Nephron (organoid): ENCODE measurements at regions not wholly inside any gene's neighbourhood (a gene's known extent, or its start where the extent isn't known, plus 50 kb on each side); places are given as distances from the start of the nearest gene placed in this dataset.

ENCODE experiments used
- H3K27ac Mint-ChIP-seq, 3 experiments: 2 replicates each; pipeline ENCODE4 v1.8.0; 2020; ENCODE audit warnings: mixed read lengths in 3 of 3, mild to moderate bottlenecking in 2 of 3, moderate library complexity in 1 of 3
- H3K27me3 Mint-ChIP-seq: 2 replicates; pipeline ENCODE4 v1.8.0; 2021; ENCODE audit warnings: low read depth, mild to moderate bottlenecking, moderate library complexity, mixed read lengths
- H3K36me3 Mint-ChIP-seq: 2 replicates; pipeline ENCODE4 v1.8.0; 2020; ENCODE audit warnings: low read depth, mixed read lengths
- H3K4me1 Mint-ChIP-seq: 2 replicates; pipeline ENCODE4 v1.8.0; 2020; ENCODE audit warnings: mixed read lengths
- H3K4me3 Mint-ChIP-seq, 3 experiments: 2 replicates each; pipeline ENCODE4 v1.8.0; 2020; ENCODE audit warnings: mild to moderate bottlenecking in 3 of 3, mixed read lengths in 3 of 3, moderate library complexity in 2 of 3
- H3K9me3 Mint-ChIP-seq: 2 replicates; pipeline ENCODE4 v1.8.0; 2020; ENCODE audit warnings: mixed read lengths
- TF ChIP-seq, protein P1 (sequence below), 3 experiments: fragments of 200-600 bp; sonication (generic); IDR thresholded peaks; one replicate each; pipeline ENCODE4 v1.5.0; 2021; ENCODE audit warnings: antibody characterized with exemption in 3 of 3; ENCODE audit not compliant: unreplicated experiment in 3 of 3

- Mint-ChIP-seq H3K9me3 (no peaks in the 10 kb centered on the region), H3K4me1 (peaks cover 5% of the 10 kb centered on the region), H3K36me3 (no peaks in the 10 kb centered on the region), H3K27me3 (no peaks in the 10 kb centered on the region), H3K27ac (no peak overlapping the region), H3K4me3 (no peak overlapping the region)
- TF ChIP-seq, protein P1, sequence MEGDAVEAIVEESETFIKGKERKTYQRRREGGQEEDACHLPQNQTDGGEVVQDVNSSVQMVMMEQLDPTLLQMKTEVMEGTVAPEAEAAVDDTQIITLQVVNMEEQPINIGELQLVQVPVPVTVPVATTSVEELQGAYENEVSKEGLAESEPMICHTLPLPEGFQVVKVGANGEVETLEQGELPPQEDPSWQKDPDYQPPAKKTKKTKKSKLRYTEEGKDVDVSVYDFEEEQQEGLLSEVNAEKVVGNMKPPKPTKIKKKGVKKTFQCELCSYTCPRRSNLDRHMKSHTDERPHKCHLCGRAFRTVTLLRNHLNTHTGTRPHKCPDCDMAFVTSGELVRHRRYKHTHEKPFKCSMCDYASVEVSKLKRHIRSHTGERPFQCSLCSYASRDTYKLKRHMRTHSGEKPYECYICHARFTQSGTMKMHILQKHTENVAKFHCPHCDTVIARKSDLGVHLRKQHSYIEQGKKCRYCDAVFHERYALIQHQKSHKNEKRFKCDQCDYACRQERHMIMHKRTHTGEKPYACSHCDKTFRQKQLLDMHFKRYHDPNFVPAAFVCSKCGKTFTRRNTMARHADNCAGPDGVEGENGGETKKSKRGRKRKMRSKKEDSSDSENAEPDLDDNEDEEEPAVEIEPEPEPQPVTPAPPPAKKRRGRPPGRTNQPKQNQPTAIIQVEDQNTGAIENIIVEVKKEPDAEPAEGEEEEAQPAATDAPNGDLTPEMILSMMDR (IDR thresholded peaks at IDR 0.05; ENCODE audit: unreplicated experiment in 3 of 3), result no peak
Measured at GRCh38 chr9:120001536-120001935, 578.4 kb downstream of the CDK5RAP2 start.

DNA sequence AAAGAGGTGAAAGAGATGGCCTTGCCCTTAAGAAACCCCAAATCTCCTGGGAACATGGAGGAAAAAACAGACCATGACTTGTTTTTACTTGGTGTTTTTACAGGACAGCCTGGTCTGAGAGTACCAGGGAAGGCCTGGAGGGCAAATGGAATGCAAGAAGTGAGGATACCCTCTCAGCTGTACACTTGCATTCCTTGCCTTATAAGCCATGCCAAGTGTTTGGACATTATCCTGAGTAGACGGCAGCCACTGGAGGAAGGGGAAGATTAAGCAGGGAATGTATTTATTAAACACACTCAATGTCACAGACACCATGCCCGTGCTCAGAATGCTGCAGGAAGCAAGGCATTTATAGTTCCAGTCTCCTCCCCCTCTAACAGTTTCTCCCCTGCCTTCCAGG is 581.4 kb downstream of the CDK5RAP2 start:
- TF ChIP-seq, protein P1 (IDR thresholded peaks at IDR 0.05; ENCODE audit: unreplicated experiment in 3 of 3), result no peak
- Mint-ChIP-seq H3K27me3 (no peaks in the 10 kb centered on the region), H3K4me3 (no peak overlapping the region), H3K4me1 (peaks cover 5% of the 10 kb centered on the region), H3K9me3 (no peaks in the 10 kb centered on the region), H3K36me3 (no peaks in the 10 kb centered on the region), H3K27ac (no peak overlapping the region)

GRCh38 chr9:119991797-119992196 is 588.2 kb downstream of the CDK5RAP2 start:
- peaks cover 7% of the 10 kb centered on the region for H3K27me3 Mint-ChIP-seq
- H3K9me3 Mint-ChIP-seq, result no peaks in the 10 kb centered on the region
- TF ChIP-seq, protein P1 (IDR thresholded peaks at IDR 0.05; ENCODE audit: unreplicated experiment in 3 of 3), result no peak
- H3K4me3 Mint-ChIP-seq, result no peak overlapping the region
- H3K4me1 Mint-ChIP-seq, result no peaks in the 10 kb centered on the region
- H3K36me3 Mint-ChIP-seq, result no peaks in the 10 kb centered on the region
- H3K27ac Mint-ChIP-seq, result no peak overlapping the region

- no peaks in the 10 kb centered on the region for H3K36me3 Mint-ChIP-seq
- no peak overlapping the region for H3K4me3 Mint-ChIP-seq
- H3K4me1 Mint-ChIP-seq, result no peaks in the 10 kb centered on the region
- no peak overlapping the region for H3K27ac Mint-ChIP-seq
- TF ChIP-seq, protein P1 (IDR thresholded peaks at IDR 0.05; ENCODE audit: unreplicated experiment in 3 of 3), result no peak
- H3K27me3 Mint-ChIP-seq, result peaks cover 12% of the 10 kb centered on the region
- H3K9me3 Mint-ChIP-seq, result no peaks in the 10 kb centered on the region
Measured at GRCh38 chr9:119986713-119987112, 593.3 kb downstream of the CDK5RAP2 start.

GRCh38 chr9:119986205-119986604 is 593.8 kb downstream of the CDK5RAP2 start:
- Mint-ChIP-seq H3K36me3 (no peaks in the 10 kb centered on the region), H3K9me3 (no peaks in the 10 kb centered on the region), H3K27me3 (peaks cover 11% of the 10 kb centered on the region), H3K27ac (no peak overlapping the region), H3K4me1 (no peaks in the 10 kb centered on the region), H3K4me3 (no peak overlapping the region)
- TF ChIP-seq, protein P1 (IDR thresholded peaks at IDR 0.05; ENCODE audit: unreplicated experiment in 3 of 3), result no peak

GRCh38 chr9:119974026-119974425 is 604.8 kb upstream of the BRINP1 start:
- TF ChIP-seq, protein P1 (IDR thresholded peaks at IDR 0.05; ENCODE audit: unreplicated experiment in 3 of 3), result no peak
- H3K4me3 Mint-ChIP-seq, result no peak overlapping the region
- H3K27me3 Mint-ChIP-seq, result peaks cover 5% of the 10 kb centered on the region
- H3K9me3 Mint-ChIP-seq, result no peaks in the 10 kb centered on the region
- no peak overlapping the region for H3K27ac Mint-ChIP-seq
- no peaks in the 10 kb centered on the region for H3K36me3 Mint-ChIP-seq
- no peaks in the 10 kb centered on the region for H3K4me1 Mint-ChIP-seq
